Activated gamma-delta T cell treated with anti-CD3 and anti-CD28 coated beads, Interleukin-2, amount 50 U/mL, for 16 hours (primary cell): ENCODE measurements at regions not wholly inside any gene's neighbourhood (a gene's known extent, or its start where the extent isn't known, plus 50 kb on each side); places are given as distances from the start of the nearest gene placed in this dataset.

Experiments used
- DNase-seq: peaks from one replicate; pipeline ENCODE4 v3.0.0-alpha.2; 2020; ENCODE audit warnings: low read depth

- DNase-seq = no peak
Observed at GRCh38 chr1:23639460-23640095, 52.0 kb upstream of the RPL11 start.

GRCh38 chr1:23638786-23639241, 52.8 kb upstream of the RPL11 start:
- no peak for DNase-seq

- DNase-seq = no peak
Observed at GRCh38 chr1:23638188-23638619, 53.4 kb upstream of the RPL11 start.

- DNase-seq = no peak
Observed at GRCh38 chr1:23636009-23636408, 55.6 kb upstream of the RPL11 start.

GRCh38 chr1:23634840-23635651, 56.6 kb upstream of the RPL11 start:
- peak; percentile 32 for DNase-seq

GRCh38 chr1:23634518-23634839, 57.1 kb upstream of the RPL11 start:
- no peak for DNase-seq

- no peak for DNase-seq
Observed at GRCh38 chr1:23632479-23633160, 59.0 kb upstream of the RPL11 start.

- no peak for DNase-seq
Observed at GRCh38 chr1:23629708-23630290, 61.8 kb upstream of the RPL11 start.

GRCh38 chr1:23628951-23629387, 62.6 kb upstream of the RPL11 start:
- no peak for DNase-seq

GRCh38 chr1:23627069-23627735, 64.4 kb upstream of the RPL11 start:
- no peak for DNase-seq

GRCh38 chr1:23625929-23626535, 65.6 kb upstream of the RPL11 start:
- no peak for DNase-seq

GRCh38 chr1:23625459-23625858, 66.1 kb upstream of the RPL11 start:
- no peak for DNase-seq

- DNase-seq = peak; percentile 62
Observed at GRCh38 chr1:23624440-23624839, 65.1 kb upstream of the ID3 start.

GRCh38 chr1:23622284-23622683, 63.0 kb upstream of the ID3 start:
- no peak for DNase-seq

- no peak for DNase-seq
Observed at GRCh38 chr1:23620605-23621004, 61.3 kb upstream of the ID3 start.

GRCh38 chr1:23619299-23620188, 60.2 kb upstream of the ID3 start:
- DNase-seq = peak; percentile 76

- no peak for DNase-seq
Observed at GRCh38 chr1:23618586-23619083, 59.3 kb upstream of the ID3 start.

GRCh38 chr1:23617084-23617521, 57.8 kb upstream of the ID3 start:
- no peak for DNase-seq

- no peak for DNase-seq
Observed at GRCh38 chr1:23616292-23616824, 57.1 kb upstream of the ID3 start.

GRCh38 chr1:23615852-23616251, 56.6 kb upstream of the ID3 start:
- no peak for DNase-seq
